ENCODE measurements at regions not wholly inside any gene's neighbourhood (a gene's known extent, or its start where the extent isn't known, plus 50 kb on each side); places are given as distances from the start of the nearest gene placed in this dataset.

GRCh38 chr6:25107218-25107617 is 171.5 kb upstream of the RIPOR2 start:
- TF ChIP-seq CTCF (IDR thresholded peaks at IDR 0.05; ENCODE audit: poor library complexity) (no peak), EZH2phosphoT487 (IDR thresholded peaks at IDR 0.05; ENCODE audit: low read depth, severe bottlenecking, unreplicated experiment) (no peak), EZH2 (IDR thresholded peaks at IDR 0.05; ENCODE audit: borderline replicate concordance) (no peak)

Measured in hepatocyte (in vitro differentiated cells).